ENCODE measurements at regions not wholly inside any gene's neighbourhood (a gene's known extent, or its start where the extent isn't known, plus 50 kb on each side); places are given as distances from the start of the nearest gene placed in this dataset.

DNA sequence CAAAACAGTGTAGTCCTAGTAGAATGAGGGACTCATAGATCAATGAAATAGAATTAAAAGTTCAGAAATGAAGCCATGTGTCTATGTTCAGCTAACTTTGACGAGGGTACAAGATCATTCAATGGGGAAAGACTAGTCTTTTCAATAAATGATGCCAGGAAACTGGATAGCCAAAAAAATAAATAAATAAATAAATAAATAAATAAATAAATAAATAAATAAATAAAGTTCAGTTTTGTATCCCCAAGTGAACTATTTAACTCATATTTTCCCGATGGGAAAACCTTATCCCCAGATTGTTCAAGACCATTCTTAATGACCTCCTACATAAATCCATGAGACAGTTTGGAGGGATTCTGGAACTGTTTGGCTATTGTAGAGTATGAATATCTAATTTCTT is 277.1 kb upstream of the EYS start:
- TF ChIP-seq POLR2A (IDR thresholded peaks at IDR 0.05; ENCODE audit: low read depth, low read length) (no peak), TAF1 (IDR thresholded peaks at IDR 0.05; ENCODE audit: low read depth, low read length) (no peak)

Measured in GM12891 (cell line).